Uterus (tissue), 2 donors: ENCODE measurements at regions not wholly inside any gene's neighbourhood (a gene's known extent, or its start where the extent isn't known, plus 50 kb on each side); places are given as distances from the start of the nearest gene placed in this dataset.

Experiments
- POLR2A ChIP-seq, 2 donors: fragments of 450-650 bp; IDR thresholded peaks; one replicate each; pipeline ENCODE4 v1.6.1; 2016; ENCODE audit warnings: antibody characterized with exemption in 2 of 2, mild to moderate bottlenecking in 1 of 2, moderate library complexity in 1 of 2
- TF ChIP-seq, protein P1 (sequence below), 4 experiments: fragments of 200-600 bp in 2 of 4; fragments of 450-650 bp in 2 of 4; sonication (generic) in 2 of 4; IDR thresholded peaks; one replicate each; pipeline ENCODE4 v1.5.1; 2016 to 2019; ENCODE audit warnings: antibody characterized with exemption in 4 of 4, mild to moderate bottlenecking in 2 of 4, moderate library complexity in 1 of 4

DNA sequence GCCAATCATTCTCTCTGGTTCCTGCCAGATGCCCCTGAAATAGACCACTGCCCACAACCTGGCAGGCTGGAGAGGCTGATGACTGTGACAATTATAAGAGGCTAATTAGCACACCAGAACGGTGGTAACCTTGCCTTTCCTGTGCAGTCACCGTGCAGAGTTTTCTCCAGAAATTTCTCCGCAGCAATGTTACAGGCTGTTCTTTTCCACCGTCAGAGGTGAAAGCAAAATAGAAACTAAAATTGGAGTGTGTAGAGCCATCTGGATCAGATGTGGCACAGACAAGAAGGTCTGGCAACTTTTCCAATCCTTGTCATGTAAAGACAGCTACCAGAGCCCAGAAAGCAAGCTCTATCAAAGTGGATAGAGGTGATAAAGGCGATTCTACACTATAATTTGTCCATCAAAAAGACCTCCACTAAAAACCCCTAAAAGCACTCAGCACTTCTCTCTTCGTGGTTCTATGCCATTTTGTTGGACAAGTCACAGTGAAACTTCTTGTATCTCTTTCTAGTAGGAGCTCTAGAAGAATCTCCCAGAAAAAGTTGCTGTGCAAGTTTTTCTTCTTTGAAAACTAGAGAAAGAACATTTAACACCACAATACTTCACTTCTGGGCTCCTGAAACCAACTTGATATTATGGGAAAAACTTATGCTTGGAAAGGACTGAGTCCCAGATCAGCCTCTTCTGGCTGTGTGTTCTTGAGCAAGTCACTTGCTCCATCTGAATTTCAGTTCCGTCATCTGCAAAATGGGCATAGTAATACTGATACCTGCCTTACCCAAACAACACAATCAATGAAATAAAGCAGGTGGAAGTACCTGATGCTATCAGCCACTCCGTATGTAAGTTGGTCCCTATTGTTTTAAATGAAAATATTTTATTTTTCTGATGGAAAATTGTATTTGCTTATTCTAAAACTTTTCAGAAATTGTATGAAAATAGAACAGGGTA lies 295.6 kb upstream of the DLGAP1 start:
- TF ChIP-seq, protein P1, sequence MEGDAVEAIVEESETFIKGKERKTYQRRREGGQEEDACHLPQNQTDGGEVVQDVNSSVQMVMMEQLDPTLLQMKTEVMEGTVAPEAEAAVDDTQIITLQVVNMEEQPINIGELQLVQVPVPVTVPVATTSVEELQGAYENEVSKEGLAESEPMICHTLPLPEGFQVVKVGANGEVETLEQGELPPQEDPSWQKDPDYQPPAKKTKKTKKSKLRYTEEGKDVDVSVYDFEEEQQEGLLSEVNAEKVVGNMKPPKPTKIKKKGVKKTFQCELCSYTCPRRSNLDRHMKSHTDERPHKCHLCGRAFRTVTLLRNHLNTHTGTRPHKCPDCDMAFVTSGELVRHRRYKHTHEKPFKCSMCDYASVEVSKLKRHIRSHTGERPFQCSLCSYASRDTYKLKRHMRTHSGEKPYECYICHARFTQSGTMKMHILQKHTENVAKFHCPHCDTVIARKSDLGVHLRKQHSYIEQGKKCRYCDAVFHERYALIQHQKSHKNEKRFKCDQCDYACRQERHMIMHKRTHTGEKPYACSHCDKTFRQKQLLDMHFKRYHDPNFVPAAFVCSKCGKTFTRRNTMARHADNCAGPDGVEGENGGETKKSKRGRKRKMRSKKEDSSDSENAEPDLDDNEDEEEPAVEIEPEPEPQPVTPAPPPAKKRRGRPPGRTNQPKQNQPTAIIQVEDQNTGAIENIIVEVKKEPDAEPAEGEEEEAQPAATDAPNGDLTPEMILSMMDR (IDR thresholded peaks at IDR 0.05) = no peak
- no peak for TF ChIP-seq POLR2A (IDR thresholded peaks at IDR 0.05)
